H1 (cell line): ENCODE measurements at regions not wholly inside any gene's neighbourhood (a gene's known extent, or its start where the extent isn't known, plus 50 kb on each side); places are given as distances from the start of the nearest gene placed in this dataset.
"Not testable (repeated sequence)": the region's sequence is repeated elsewhere in the genome, so short reads cannot be mapped to it uniquely, and the experiment has no call there.

Experiments
- CTCF ChIA-PET: fragments of 300-600 bp; sonication (Branson Sonifier 250); formaldehyde crosslinking; loops from one replicate; lab custom pipeline; 2021; ENCODE audit not compliant: partially characterized antibody; lab: Charles Lee
- POLR2A ChIA-PET: fragments of 300-600 bp; sonication (Branson Sonifier 250); formaldehyde crosslinking; loops from one replicate; lab custom pipeline; 2021; ENCODE audit warnings: inconsistent platforms; ENCODE audit not compliant: partially characterized antibody; lab: Charles Lee
- DNase-seq, 2 experiments: peaks; one replicate each; pipeline versions ENCODE4 v3.0.0 to v3.0.0-alpha.2; 2010 to 2022; ENCODE audit warnings: low spot score in 2 of 2, low read depth in 1 of 2, mixed read lengths in 1 of 2
- FAIRE-seq: peaks from 2 replicates; lab custom pipeline; 2011; peaks lifted over from hg19 to GRCh38; lab: Jason Lieb, UNC
- H2AFZ ChIP-seq: 2 replicates; pipeline ENCODE4 v1.8.1; 2012; ENCODE audit warnings: low read length, inconsistent platforms
- H2AK5ac ChIP-seq: 2 replicates; pipeline ENCODE4 v1.6.1; 2013; ENCODE audit warnings: low read depth, low read length
- H2BK120ac ChIP-seq: replicated peaks from 2 replicates; pipeline ENCODE3; 2013; ENCODE audit warnings: low read depth, low read length, inconsistent platforms
- H2BK12ac ChIP-seq: 2 replicates; pipeline ENCODE4 v1.6.1; 2013; ENCODE audit warnings: low read depth, low read length
- H2BK15ac ChIP-seq: 2 replicates; pipeline ENCODE4 v1.6.1; 2013; ENCODE audit warnings: low read length
- H2BK20ac ChIP-seq: 2 replicates; pipeline ENCODE4 v1.6.1; 2013; ENCODE audit warnings: low read length
- H2BK5ac ChIP-seq: 2 replicates; pipeline ENCODE4 v1.6.1; 2013; ENCODE audit warnings: low read depth, low read length
- H3K14ac ChIP-seq: 2 replicates; pipeline ENCODE4 v1.6.1; 2013; ENCODE audit warnings: inconsistent platforms; ENCODE audit not compliant: insufficient read length
- H3K18ac ChIP-seq: 2 replicates; pipeline ENCODE4 v1.6.1; 2013; ENCODE audit warnings: low read length; ENCODE audit errors: extremely low read depth
- H3K23ac ChIP-seq: 2 replicates; pipeline ENCODE4 v1.6.1; 2013; ENCODE audit warnings: inconsistent platforms; ENCODE audit not compliant: insufficient read length
- H3K23me2 ChIP-seq: 2 replicates; pipeline ENCODE4 v1.6.1; 2013; ENCODE audit warnings: low read depth, low read length
- H3K27ac ChIP-seq: 2 replicates; pipeline ENCODE4 v1.6.1; 2011; ENCODE audit warnings: low read depth, low read length, inconsistent platforms
- H3K27me3 ChIP-seq, 4 experiments: replicated peaks in 1 of 4; 1 replicate in 1 of 4; 2 replicates in 3 of 4; pipeline versions ENCODE4 v1.6.1 to v1.8.1; 2011 to 2013; ENCODE audit warnings: low read length in 3 of 4, mild to moderate bottlenecking in 3 of 4, inconsistent platforms in 2 of 4, mixed read lengths in 2 of 4, moderate library complexity in 1 of 4; ENCODE audit not compliant: control insufficient read depth in 3 of 4, insufficient read depth in 3 of 4; ENCODE audit errors: extremely low read depth in 1 of 4
- H3K36me3 ChIP-seq, 4 experiments: 2 replicates each; pipeline versions ENCODE4 v1.6.1 to v1.8.1; 2011 to 2013; ENCODE audit warnings: mild to moderate bottlenecking in 4 of 4, low read length in 3 of 4, moderate library complexity in 2 of 4, control low read depth in 1 of 4, inconsistent platforms in 1 of 4; ENCODE audit not compliant: insufficient read depth in 4 of 4, control insufficient read depth in 2 of 4
- H3K4ac ChIP-seq: replicated peaks from 2 replicates; pipeline ENCODE3; 2013; ENCODE audit warnings: low read length, low read depth, mixed read lengths, inconsistent platforms; ENCODE audit not compliant: insufficient read length
- H3K4me1 ChIP-seq, 4 experiments: replicated peaks in 1 of 4; 1 replicate in 1 of 4; 2 replicates in 3 of 4; pipeline versions ENCODE4 v1.6.1 to v1.8.1; 2011 to 2013; ENCODE audit warnings: low read length in 3 of 4, inconsistent platforms in 2 of 4, mixed read lengths in 1 of 4; ENCODE audit not compliant: insufficient read depth in 4 of 4, control insufficient read depth in 3 of 4
- H3K4me2 ChIP-seq, 2 experiments: 2 replicates each; pipeline versions ENCODE4 v1.6.1 to v1.8.1; 2011 to 2013; ENCODE audit warnings: low read depth in 2 of 2, low read length in 2 of 2, control low read depth in 1 of 2, inconsistent platforms in 1 of 2, mild to moderate bottlenecking in 1 of 2; ENCODE audit not compliant: insufficient read depth in 1 of 2
- H3K4me3 ChIP-seq, 4 experiments: fragments of 200-600, 300-600 bp in 1 of 4; sonication (generic), shearing (Covaris generic), sonication (Bioruptor Twin) in 1 of 4; 2 replicates each; pipeline versions ENCODE4 v1.5.1 to v1.8.1; 2011 to 2016; ENCODE audit warnings: low read length in 4 of 4, low read depth in 3 of 4, control low read depth in 2 of 4, inconsistent platforms in 2 of 4, mild to moderate bottlenecking in 2 of 4, mixed read lengths in 1 of 4, moderate library complexity in 1 of 4; ENCODE audit not compliant: insufficient read depth in 2 of 4; ENCODE audit errors: extremely low read depth in 1 of 4
- H3K56ac ChIP-seq: replicated peaks from 2 replicates; pipeline ENCODE3; 2013; ENCODE audit warnings: low read depth, mild to moderate bottlenecking, mixed read lengths, low read length, inconsistent platforms; ENCODE audit not compliant: insufficient read length
- H3K79me1 ChIP-seq: 2 replicates; pipeline ENCODE4 v1.6.1; 2013; ENCODE audit warnings: low read depth, low read length, control low read depth
- H3K79me2 ChIP-seq, 2 experiments: 2 replicates each; pipeline versions ENCODE4 v1.6.1 to v1.8.1; 2012 to 2013; ENCODE audit warnings: low read length in 2 of 2, mild to moderate bottlenecking in 2 of 2, inconsistent platforms in 1 of 2; ENCODE audit not compliant: insufficient read depth in 2 of 2, control insufficient read depth in 1 of 2
- H3K9ac ChIP-seq, 4 experiments: replicated peaks in 1 of 4; 1 replicate in 1 of 4; 2 replicates in 3 of 4; pipeline versions ENCODE4 v1.6.1 to v1.8.1; 2011 to 2013; ENCODE audit warnings: low read depth in 3 of 4, low read length in 3 of 4, control low read depth in 2 of 4, mild to moderate bottlenecking in 2 of 4, moderate library complexity in 2 of 4, inconsistent platforms in 1 of 4; ENCODE audit errors: extremely low read depth in 1 of 4
- H3K9me3 ChIP-seq, 2 experiments: 2 replicates each; pipeline versions ENCODE4 v1.6.1 to v1.8.1; 2012 to 2013; ENCODE audit warnings: mild to moderate bottlenecking in 2 of 2, moderate library complexity in 2 of 2, control low read depth in 1 of 2, inconsistent platforms in 1 of 2, low read depth in 1 of 2, low read length in 1 of 2, mixed read lengths in 1 of 2; ENCODE audit not compliant: insufficient read depth in 2 of 2
- H4K20me1 ChIP-seq, 2 experiments: replicated peaks in 1 of 2; 2 replicates each; pipeline versions ENCODE3 to v1.8.1; 2011 to 2013; ENCODE audit warnings: inconsistent platforms in 2 of 2, low read length in 2 of 2, mild to moderate bottlenecking in 1 of 2; ENCODE audit not compliant: insufficient read depth in 2 of 2, control insufficient read depth in 1 of 2
- H4K5ac ChIP-seq: 2 replicates; pipeline ENCODE4 v1.6.1; 2013; ENCODE audit warnings: low read length, low read depth, mixed read lengths, inconsistent platforms; ENCODE audit not compliant: insufficient read length
- H4K8ac ChIP-seq: 2 replicates; pipeline ENCODE4 v1.8.0; 2013; ENCODE audit warnings: mild to moderate bottlenecking, moderate library complexity, low read length, inconsistent platforms; ENCODE audit not compliant: insufficient read depth; ENCODE audit errors: extremely low read depth
- H4K91ac ChIP-seq: replicated peaks from 2 replicates; pipeline ENCODE3; 2013; ENCODE audit warnings: low read length, mixed read lengths, inconsistent platforms; ENCODE audit not compliant: insufficient read length
- PHF8 ChIP-seq: fragments of 200-600 bp; sonication (generic); conservative IDR thresholded peaks from 2 replicates; pipeline ENCODE4 v1.7.1; 2012; ENCODE audit warnings: low read depth, mild to moderate bottlenecking, inconsistent platforms, low read length, moderate library complexity
- WGBS, 2 experiments: shearing (Covaris generic) in 1 of 2; methylation state at CpG; one replicate each; pipeline versions ENCODE4 v1.1.6 to v1.1.7; 2013 to 2015; ENCODE audit warnings: low lambda C conversion rate in 2 of 2, mixed read lengths in 2 of 2, inconsistent platforms in 1 of 2, low coverage in 1 of 2, missing lambda C conversion rate in 1 of 2; ENCODE audit not compliant: insufficient replicate concordance in 2 of 2, insufficient coverage in 1 of 2, insufficient read length in 1 of 2; ENCODE audit errors: extremely low coverage in 1 of 2, missing lambda C conversion rate in 1 of 2; 5-methylcytosine and 5-hydroxymethylcytosine counted together
- TF ChIP-seq, protein P1 (sequence below): IDR thresholded peaks from 2 replicates; pipeline ENCODE4 v1.6.1; 2012; ENCODE audit warnings: inconsistent platforms

DNA sequence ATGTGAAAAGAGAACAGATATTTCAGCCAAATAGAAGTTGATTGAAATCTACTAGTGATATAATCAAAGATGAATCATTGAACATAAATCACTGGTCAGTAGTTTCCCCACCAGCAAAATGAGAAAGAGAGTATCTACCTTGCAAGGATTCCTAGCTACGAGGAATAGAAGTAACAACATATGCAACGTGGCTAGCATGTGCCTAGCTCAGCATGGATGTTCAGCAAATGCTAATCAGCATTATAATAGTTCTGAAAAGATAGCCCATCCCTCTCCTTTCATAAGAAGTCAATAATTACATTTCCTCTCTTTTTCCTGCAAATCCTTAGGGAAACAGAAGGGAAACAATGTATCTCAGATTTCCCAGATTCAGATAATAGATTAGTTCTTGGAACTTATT, 417.2 kb downstream of the SATB2 start:
- 59% methylated on average over 2 of the region's 2 CpGs; no CpG with 5 or more reads in 1 of the 2 experiments for WGBS, 2 experiments
- H3K79me2 ChIP-seq: no peaks in the 10 kb centered on the region
- H2BK5ac ChIP-seq: no peak overlapping the region
- H3K4me2 ChIP-seq: no peak overlapping the region
- no peak overlapping the region for H3K9ac ChIP-seq
- H3K27ac ChIP-seq: no peak overlapping the region
- no peaks in the 10 kb centered on the region for H4K20me1 ChIP-seq
- no peak overlapping the region for H3K14ac ChIP-seq
- H3K79me1 ChIP-seq: no peaks in the 10 kb centered on the region
- TF ChIP-seq, protein P1, sequence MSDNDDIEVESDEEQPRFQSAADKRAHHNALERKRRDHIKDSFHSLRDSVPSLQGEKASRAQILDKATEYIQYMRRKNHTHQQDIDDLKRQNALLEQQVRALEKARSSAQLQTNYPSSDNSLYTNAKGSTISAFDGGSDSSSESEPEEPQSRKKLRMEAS: 0 out of 2 replicates have a peak, but pooled peaks have one; percentile 12
- TF ChIP-seq PHF8: no peak
- H3K18ac ChIP-seq: no peak overlapping the region
- no peak overlapping the region for H3K4ac ChIP-seq
- H3K4me1 ChIP-seq: peaks cover 0 to 4% (median under 1%) of the 10 kb centered on the region in 4 experiments; a peak in 2 of 7 replicates
- no peak overlapping the region for H3K4me3 ChIP-seq
- DNase-seq (no peak), FAIRE-seq (no peak)
- no peak overlapping the region for H2BK12ac ChIP-seq
- POLR2A ChIA-PET: no interaction called here
- H4K91ac ChIP-seq: no peak overlapping the region
- no peaks in the 10 kb centered on the region for H3K9me3 ChIP-seq
- no peak overlapping the region for H2AK5ac ChIP-seq
- no peak overlapping the region for H3K23ac ChIP-seq
- no peak overlapping the region for H2BK15ac ChIP-seq
- H3K23me2 ChIP-seq: no peaks in the 10 kb centered on the region
- CTCF ChIA-PET: no interaction called here
- no peak overlapping the region for H2BK20ac ChIP-seq
- no peaks in the 10 kb centered on the region for H3K27me3 ChIP-seq
- H3K36me3 ChIP-seq: no peaks in the 10 kb centered on the region
- no peak overlapping the region for H4K5ac ChIP-seq
- H2AFZ ChIP-seq: no peak overlapping the region
- no peak overlapping the region for H4K8ac ChIP-seq
- H3K56ac ChIP-seq: no peak overlapping the region
- H2BK120ac ChIP-seq: no peak overlapping the region

DNA sequence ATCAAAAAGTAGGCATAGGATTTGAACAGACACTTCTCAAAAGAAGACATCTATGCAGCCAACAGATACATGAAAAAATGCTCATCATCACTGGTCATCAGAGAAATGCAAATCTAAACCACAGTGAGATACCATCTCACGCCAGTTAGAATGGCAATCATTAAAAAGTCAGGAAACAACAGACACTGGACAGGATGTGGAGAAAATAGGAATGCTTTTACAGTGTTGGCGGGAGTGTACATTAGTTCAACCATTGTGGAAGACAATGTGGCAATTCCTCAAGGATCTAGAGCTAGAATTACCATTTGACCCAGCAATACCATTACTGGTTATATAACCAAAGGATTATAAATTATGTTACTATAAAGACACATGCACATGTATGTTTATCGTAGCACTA, 424.0 kb downstream of the SATB2 start:
- DNase-seq, H4K91ac ChIP-seq, H4K20me1 ChIP-seq, H3K14ac ChIP-seq, H2BK120ac ChIP-seq, POLR2A ChIA-PET, CTCF ChIA-PET, H3K36me3 ChIP-seq, H2AFZ ChIP-seq, H3K79me2 ChIP-seq, H3K9ac ChIP-seq, H2AK5ac ChIP-seq, H3K79me1 ChIP-seq, H2BK12ac ChIP-seq, H3K9me3 ChIP-seq, H3K27ac ChIP-seq, H2BK20ac ChIP-seq, H3K56ac ChIP-seq, H3K4me2 ChIP-seq, H3K23me2 ChIP-seq, FAIRE-seq, H4K8ac ChIP-seq, H3K4ac ChIP-seq, H3K4me3 ChIP-seq, H3K23ac ChIP-seq, H3K4me1 ChIP-seq, H3K18ac ChIP-seq, H3K27me3 ChIP-seq, H4K5ac ChIP-seq, H2BK5ac ChIP-seq, H2BK15ac ChIP-seq: not testable (repeated sequence)
- WGBS, 2 experiments: 91% methylated on average over 3 of the region's 3 CpGs; no CpG with 5 or more reads in 1 of the 2 experiments
